ENCODE measurements at regions not wholly inside any gene's neighbourhood (a gene's known extent, or its start where the extent isn't known, plus 50 kb on each side); places are given as distances from the start of the nearest gene placed in this dataset.
"Not testable (repeated sequence)": the region's sequence is repeated elsewhere in the genome, so short reads cannot be mapped to it uniquely, and the experiment has no call there.

DNA sequence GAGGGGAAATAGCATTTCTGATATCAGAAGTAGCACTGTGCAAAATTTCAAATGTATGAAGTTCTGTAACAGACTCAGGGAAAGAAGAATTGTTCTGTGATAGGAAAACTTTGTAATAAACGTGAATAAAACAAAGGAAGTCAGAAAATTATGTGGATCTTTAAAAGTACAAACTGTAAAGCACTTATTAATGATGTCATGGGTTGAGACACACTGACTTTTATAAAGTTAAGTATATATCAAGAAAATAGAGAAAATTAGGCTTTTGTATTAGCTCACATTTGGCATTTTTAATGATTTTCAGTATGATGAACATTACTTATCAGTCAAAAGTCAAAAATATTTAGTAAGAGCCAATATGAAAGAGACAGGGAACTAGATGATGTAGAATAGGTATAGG, 1081.7 kb upstream of the EDIL3 start:
- H3K27me3 ChIP-seq (ENCODE audit: insufficient read depth in 3 of 3, low read length in 2 of 3) = no peaks in the 10 kb centered on the region
- no peaks in the 10 kb centered on the region for H3K36me3 ChIP-seq (ENCODE audit: insufficient read depth in 1 of 2, low read depth in 1 of 2)
- WGBS, 3 donors = 38 to 40% (median 40%) methylated on average over 1 of the region's 1 CpG
- TF ChIP-seq, protein P1, sequence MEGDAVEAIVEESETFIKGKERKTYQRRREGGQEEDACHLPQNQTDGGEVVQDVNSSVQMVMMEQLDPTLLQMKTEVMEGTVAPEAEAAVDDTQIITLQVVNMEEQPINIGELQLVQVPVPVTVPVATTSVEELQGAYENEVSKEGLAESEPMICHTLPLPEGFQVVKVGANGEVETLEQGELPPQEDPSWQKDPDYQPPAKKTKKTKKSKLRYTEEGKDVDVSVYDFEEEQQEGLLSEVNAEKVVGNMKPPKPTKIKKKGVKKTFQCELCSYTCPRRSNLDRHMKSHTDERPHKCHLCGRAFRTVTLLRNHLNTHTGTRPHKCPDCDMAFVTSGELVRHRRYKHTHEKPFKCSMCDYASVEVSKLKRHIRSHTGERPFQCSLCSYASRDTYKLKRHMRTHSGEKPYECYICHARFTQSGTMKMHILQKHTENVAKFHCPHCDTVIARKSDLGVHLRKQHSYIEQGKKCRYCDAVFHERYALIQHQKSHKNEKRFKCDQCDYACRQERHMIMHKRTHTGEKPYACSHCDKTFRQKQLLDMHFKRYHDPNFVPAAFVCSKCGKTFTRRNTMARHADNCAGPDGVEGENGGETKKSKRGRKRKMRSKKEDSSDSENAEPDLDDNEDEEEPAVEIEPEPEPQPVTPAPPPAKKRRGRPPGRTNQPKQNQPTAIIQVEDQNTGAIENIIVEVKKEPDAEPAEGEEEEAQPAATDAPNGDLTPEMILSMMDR (IDR thresholded peaks at IDR 0.05) = no peak
- H3K9me3 ChIP-seq = no peaks in the 10 kb centered on the region
- H3K27ac ChIP-seq = no peak overlapping the region
- no peak overlapping the region for H3K4me3 ChIP-seq
- intact Hi-C loops (cut with DNase I) = no loop called here
- no peaks in the 10 kb centered on the region for H3K4me1 ChIP-seq
- no peak for ATAC-seq
- DNase-seq = no peak

DNA sequence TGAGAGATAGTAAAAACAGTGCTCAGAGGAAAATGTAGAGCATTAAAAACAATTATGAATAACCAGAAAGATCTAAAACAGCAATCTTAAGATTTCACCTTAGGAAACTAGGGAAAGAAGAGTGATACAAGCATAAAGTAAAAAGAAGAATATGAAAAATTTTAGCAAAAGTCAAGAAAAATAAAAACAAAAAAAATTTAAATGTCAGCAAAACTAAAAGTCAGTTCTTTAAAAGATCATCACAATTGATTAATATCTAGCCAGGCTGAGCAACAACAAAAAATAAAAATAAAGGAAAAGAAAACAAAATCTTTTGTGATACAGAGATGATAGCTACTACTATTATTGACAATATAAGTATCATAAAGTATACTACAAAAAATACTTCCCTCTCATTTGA, 1088.1 kb upstream of the EDIL3 start:
- Histone ChIP-seq H3K36me3 (ENCODE audit: insufficient read depth in 1 of 2, low read depth in 1 of 2) (no peaks in the 10 kb centered on the region), H3K4me3 (no peak overlapping the region), H3K9me3 (no peaks in the 10 kb centered on the region), H3K4me1 (no peaks in the 10 kb centered on the region), H3K27me3 (ENCODE audit: insufficient read depth in 3 of 3, low read length in 2 of 3) (no peaks in the 10 kb centered on the region), H3K27ac (no peak overlapping the region)
- DNase-seq (no peak), ATAC-seq (no peak)
- TF ChIP-seq, protein P1 (IDR thresholded peaks at IDR 0.05) = no peak
- intact Hi-C loops (cut with DNase I) = no loop called here

DNA sequence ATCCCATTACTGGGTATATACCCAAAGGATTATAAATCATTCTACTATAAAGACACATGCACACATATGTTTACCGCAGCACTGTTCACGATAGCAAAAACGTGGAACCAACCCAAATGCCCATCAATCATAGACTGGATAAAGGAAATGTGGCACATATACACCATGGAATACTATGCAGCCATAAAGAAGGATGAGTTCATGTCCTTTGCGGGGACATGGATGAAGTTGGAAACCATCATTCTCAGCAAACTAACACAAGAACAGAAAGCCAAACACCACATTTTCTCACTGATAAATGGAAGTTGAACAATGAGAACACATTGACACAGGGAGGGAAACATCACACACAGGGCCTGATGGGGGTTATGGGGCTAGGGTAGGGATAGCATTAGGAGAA, 1090.5 kb upstream of the EDIL3 start:
- H3K4me1 ChIP-seq; H3K27ac ChIP-seq; ATAC-seq; H3K9me3 ChIP-seq; H3K27me3 ChIP-seq (ENCODE audit: insufficient read depth in 3 of 3, low read length in 2 of 3); H3K4me3 ChIP-seq; DNase-seq; H3K36me3 ChIP-seq (ENCODE audit: insufficient read depth in 1 of 2, low read depth in 1 of 2); intact Hi-C loops (cut with DNase I): not testable (repeated sequence)
- WGBS, 3 donors = 69 to 78% (median 76%) methylated on average over 4 of the region's 4 CpGs

DNA sequence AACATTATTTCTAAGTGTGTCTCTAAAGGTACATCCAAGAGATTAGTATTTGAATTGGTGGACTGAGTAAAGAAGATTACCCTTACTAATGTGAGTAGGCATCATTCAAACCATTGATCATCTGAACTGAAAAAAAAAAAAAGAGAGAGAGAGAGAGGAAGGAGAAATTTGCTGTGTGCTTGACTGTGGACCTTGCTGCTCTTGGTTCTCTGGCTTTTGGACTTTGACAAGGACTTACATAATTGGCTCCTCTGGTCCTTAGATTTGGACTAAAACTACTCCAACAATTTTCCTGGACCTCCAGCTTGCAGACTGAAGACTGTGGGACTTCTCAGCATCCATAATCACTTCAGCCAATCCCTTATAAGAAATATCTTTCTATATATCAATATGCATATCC, 1091.9 kb upstream of the EDIL3 start:
- Histone ChIP-seq H3K4me3 (no peak overlapping the region), H3K27ac (no peak overlapping the region), H3K4me1 (no peaks in the 10 kb centered on the region), H3K36me3 (ENCODE audit: insufficient read depth in 1 of 2, low read depth in 1 of 2) (no peaks in the 10 kb centered on the region), H3K27me3 (ENCODE audit: insufficient read depth in 3 of 3, low read length in 2 of 3) (no peaks in the 10 kb centered on the region), H3K9me3 (no peaks in the 10 kb centered on the region)
- DNase-seq (no peak), ATAC-seq (no peak)
- TF ChIP-seq, protein P1 (IDR thresholded peaks at IDR 0.05) = no peak
- intact Hi-C loops (cut with DNase I) = no loop called here

DNA sequence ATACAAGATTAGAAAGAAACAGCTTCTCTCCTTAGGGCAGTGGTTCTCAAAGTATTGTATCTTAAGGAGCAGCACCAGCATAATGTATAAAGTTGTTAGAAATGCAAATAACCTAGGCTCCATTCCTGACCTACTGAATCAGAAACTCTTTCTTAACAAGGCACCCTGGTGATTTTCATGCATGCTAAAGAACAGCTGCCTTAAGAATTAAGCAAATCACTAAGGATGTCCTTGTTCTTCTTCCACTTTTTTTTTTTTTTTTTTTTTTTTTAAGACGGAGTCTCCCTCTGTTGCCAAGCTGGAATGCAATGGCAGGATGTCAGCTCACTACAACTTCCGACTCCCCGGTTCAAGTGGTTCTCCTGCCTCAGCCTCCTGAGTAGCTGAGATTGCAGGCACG, 1095.2 kb upstream of the EDIL3 start:
- no peak for ATAC-seq
- intact Hi-C loops (cut with DNase I) = no loop called here
- Histone ChIP-seq H3K4me3 (no peak overlapping the region), H3K27me3 (ENCODE audit: insufficient read depth in 3 of 3, low read length in 2 of 3) (no peaks in the 10 kb centered on the region), H3K36me3 (ENCODE audit: insufficient read depth in 1 of 2, low read depth in 1 of 2) (no peaks in the 10 kb centered on the region), H3K4me1 (no peaks in the 10 kb centered on the region), H3K9me3 (no peaks in the 10 kb centered on the region), H3K27ac (no peak overlapping the region)
- TF ChIP-seq, protein P1 (IDR thresholded peaks at IDR 0.05) = no peak
- WGBS, 3 donors = 76 to 91% (median 76%) methylated on average over 4 of the region's 4 CpGs
- DNase-seq = no peak

All from psoas muscle (tissue), 7 donors.